ENCODE measurements at regions not wholly inside any gene's neighbourhood (a gene's known extent, or its start where the extent isn't known, plus 50 kb on each side); places are given as distances from the start of the nearest gene placed in this dataset.

GRCh38 chr10:33390046-33390445, 55.6 kb upstream of the NRP1 start:
- TF ChIP-seq CTCF (IDR thresholded peaks at IDR 0.05; ENCODE audit: low read length) (no peak), EZH2 (IDR thresholded peaks at IDR 0.05; ENCODE audit: borderline replicate concordance, low read length) (no peak)

Measured in OCI-LY1 (cell line).